Retinal pigment epithelial cell (primary cell): ENCODE measurements at regions not wholly inside any gene's neighbourhood (a gene's known extent, or its start where the extent isn't known, plus 50 kb on each side); places are given as distances from the start of the nearest gene placed in this dataset.
A peak's percentile ranks its signal among the peaks of the same experiment; 100 is the strongest.
"Not testable (repeated sequence)": the region's sequence is repeated elsewhere in the genome, so short reads cannot be mapped to it uniquely, and the experiment has no call there.

Source experiments
- DNase-seq: peaks from one replicate; pipeline ENCODE4 v3.0.0-alpha.2; 2010; ENCODE audit warnings: low read depth
- H3K4me3 ChIP-seq: 2 replicates; pipeline ENCODE4 v1.5.1; 2011; ENCODE audit warnings: mild to moderate bottlenecking, low read length, control low read depth, moderate library complexity
- TF ChIP-seq, protein P1 (sequence below): conservative IDR thresholded peaks from 2 replicates; pipeline ENCODE4 v1.5.1; 2011; ENCODE audit warnings: low read depth, low read length, control low read depth, inconsistent platforms

DNA sequence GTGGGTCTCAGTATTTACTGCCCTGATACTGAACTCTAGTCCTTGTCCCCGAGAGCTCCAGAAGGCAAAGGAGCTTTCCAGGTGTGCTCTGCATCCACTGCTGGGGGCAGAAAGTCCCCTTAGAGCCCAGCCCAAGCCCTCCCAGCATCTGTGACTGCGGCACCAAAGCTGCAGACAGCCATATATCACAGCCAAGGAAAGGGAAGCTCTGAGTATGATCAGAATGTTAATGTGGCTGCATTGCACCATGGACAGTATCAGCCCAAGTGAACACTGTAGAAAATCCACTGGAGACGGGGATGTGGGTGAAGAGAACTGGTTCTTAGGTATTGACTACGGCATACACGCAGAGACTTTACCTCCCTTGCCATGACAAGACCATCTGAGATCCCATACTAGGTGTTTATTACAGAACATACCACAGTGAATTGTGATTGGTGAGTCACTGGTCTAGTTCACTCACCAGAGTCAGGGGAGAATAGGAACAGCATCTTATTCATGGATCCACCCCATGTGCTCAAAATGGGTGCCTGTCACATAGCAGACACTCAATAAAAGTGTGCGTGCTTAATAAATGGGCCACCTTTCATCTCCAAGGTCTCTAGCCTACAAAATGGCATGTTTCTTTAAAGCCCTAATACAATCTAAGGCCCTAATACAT lies 170.3 kb downstream of the HHIPL2 start:
- H3K4me3 ChIP-seq = no peak overlapping the region
- TF ChIP-seq, protein P1, sequence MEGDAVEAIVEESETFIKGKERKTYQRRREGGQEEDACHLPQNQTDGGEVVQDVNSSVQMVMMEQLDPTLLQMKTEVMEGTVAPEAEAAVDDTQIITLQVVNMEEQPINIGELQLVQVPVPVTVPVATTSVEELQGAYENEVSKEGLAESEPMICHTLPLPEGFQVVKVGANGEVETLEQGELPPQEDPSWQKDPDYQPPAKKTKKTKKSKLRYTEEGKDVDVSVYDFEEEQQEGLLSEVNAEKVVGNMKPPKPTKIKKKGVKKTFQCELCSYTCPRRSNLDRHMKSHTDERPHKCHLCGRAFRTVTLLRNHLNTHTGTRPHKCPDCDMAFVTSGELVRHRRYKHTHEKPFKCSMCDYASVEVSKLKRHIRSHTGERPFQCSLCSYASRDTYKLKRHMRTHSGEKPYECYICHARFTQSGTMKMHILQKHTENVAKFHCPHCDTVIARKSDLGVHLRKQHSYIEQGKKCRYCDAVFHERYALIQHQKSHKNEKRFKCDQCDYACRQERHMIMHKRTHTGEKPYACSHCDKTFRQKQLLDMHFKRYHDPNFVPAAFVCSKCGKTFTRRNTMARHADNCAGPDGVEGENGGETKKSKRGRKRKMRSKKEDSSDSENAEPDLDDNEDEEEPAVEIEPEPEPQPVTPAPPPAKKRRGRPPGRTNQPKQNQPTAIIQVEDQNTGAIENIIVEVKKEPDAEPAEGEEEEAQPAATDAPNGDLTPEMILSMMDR = no peak
- no peak for DNase-seq

DNA sequence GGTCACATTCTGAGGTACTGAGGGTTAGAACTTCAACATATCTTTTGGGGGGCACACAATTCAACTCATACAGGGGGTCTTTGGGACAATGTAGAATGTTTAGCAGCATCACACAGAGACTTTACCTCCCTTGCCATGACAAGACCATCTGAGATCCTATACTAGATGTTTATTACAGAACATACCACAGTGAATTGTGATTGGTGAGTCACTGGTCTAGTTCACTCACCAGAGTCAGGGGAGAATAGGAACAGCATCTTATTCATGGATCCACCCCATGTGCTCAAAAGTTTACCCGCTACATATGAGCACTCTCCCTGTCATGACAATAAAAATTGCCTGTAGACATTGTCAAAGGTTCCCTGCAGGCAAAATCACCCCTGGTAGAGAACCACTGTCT lies 171.1 kb downstream of the HHIPL2 start:
- not testable (repeated sequence) for DNase-seq, H3K4me3 ChIP-seq

DNA sequence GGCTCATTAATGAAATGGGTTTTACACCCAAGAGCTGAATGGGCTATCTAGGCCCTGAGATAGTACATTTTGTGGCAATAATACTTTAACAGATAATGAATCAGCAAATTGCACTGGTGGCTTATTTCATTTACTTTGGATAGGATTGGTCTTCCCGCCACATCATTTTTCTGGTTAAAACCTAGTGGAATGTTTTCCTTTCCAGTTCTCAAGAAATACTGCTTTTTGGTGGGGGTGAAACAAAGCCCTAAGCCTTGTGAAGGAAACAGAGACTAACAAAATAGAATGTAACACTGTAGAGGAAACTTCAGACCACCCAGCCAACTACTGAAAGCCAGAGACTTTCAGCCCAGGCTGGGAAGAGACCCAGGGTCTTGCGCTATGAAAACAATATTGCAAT lies 172.2 kb downstream of the HHIPL2 start:
- TF ChIP-seq, protein P1 = no peak
- DNase-seq = no peak
- no peak overlapping the region for H3K4me3 ChIP-seq

DNA sequence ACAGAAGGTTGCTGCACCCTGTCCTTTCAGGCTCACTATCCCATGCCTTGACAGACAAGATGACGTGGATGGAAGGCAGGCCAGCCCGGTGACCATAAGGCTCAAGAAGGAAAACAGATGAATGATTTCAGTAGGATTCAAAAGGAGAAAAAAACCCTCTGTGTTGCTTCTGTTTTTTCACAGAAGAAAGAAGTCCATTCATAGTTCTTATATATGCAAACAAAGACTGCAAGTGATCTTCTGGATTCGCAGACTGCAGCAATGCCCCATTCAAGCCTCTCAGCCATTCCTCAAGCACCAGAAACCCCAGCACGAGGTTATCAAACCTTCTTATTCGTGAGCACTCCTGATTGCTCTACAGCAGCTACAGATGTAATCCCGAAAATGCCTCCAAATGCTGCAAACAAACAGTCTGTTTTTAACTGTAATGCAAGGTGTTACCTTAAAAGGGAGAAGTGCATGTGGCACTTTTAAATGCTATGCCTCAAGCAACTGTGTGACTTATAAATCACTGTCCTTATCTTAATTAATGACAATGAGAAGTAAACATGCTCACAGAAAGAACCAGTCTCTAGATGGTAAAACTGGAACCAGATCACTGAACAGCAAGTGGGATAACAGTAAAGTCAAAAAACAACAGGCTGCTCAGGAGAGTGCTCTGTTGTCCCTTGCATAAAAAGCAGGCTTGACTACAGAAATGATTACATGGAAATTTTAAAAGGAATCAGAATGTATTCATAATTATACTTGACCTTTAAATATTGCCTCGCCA lies 173.9 kb downstream of the HHIPL2 start:
- no peak overlapping the region for H3K4me3 ChIP-seq
- TF ChIP-seq, protein P1 = no peak
- no peak for DNase-seq

DNA sequence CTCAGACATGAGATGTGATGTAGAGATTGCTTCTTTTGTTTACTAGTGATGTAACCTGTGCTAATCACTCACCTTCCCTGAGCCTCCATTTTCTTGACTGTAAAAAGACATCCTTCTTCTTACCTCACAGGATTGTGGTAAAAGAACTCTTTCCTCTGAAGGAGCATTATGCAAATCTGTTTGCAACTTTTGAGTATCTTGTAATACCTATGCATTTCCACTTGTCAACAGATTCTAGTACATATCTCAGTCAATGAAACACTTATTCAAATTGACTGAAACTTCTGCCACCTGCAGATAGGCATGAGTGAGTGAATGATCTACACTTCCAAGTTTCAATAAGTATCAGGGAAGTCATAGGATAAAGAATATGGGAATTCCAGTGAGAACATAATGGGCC lies 174.7 kb downstream of the HHIPL2 start:
- no peak overlapping the region for H3K4me3 ChIP-seq
- no peak for DNase-seq
- TF ChIP-seq, protein P1 = no peak

DNA sequence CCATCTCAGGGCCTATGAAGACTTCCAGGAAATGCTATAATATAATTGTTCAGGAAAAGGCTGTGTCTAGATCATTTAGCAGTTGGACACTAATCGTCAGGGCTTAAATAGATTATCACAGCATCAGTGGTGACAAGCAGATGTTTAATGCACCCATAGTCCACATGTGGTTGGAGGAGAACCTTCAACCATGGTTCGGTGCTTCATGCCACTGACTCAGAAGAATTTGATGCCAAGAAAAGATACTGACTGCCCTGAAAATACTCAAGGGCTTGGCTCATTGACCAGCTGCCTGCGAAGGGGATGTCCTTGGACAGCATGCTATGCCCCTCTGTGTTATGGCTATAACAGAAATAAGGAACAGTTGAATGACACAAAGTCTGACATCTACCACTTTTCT lies 175.7 kb downstream of the HHIPL2 start:
- TF ChIP-seq, protein P1 = no peak
- no peak overlapping the region for H3K4me3 ChIP-seq
- no peak for DNase-seq

DNA sequence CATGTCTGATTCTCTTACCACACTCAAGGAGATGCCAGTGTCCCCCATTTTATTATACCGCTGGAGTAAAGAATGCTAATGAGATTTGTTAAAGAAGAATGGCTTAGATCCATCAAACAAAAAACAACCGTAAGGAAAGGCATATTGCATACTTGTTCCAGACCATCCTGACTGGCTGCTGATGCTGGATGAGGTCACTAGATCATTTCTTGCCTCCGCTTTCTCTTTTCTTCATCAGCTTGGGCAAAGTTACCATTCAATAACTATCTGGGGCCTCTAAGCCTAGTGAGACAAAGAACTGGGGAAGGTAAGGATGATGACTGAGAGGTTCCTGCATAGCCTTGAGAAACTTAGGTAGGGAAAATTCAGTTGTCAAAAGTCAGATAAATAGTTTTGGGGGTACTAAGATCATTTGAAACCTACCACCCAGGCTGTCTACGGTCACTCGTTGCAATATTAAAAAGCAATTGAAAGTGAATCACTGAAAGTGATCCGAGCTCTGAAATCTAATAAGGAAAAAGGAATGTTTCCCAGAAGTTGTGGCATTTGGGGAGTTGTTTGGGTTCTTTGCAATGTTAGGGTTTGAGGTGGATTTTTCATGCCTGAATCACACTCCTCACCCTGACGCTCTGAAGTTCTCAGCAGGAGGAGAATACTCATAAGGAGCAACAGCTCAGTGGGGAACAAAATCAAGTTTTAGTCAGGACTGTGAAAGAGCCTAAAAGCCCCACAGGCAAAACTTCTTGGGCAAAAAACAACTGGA lies 176.8 kb downstream of the HHIPL2 start:
- peak; percentile 58 for DNase-seq
- no peak overlapping the region for H3K4me3 ChIP-seq
- TF ChIP-seq, protein P1 = no peak
